ENCODE measurements at regions not wholly inside any gene's neighbourhood (a gene's known extent, or its start where the extent isn't known, plus 50 kb on each side); places are given as distances from the start of the nearest gene placed in this dataset.

- H3K4me1 ChIP-seq, result no peaks in the 10 kb centered on the region
- no peak for DNase-seq
Observed at GRCh38 chr19:29297381-29297780, 84.4 kb upstream of the UQCRFS1 start.

DNA sequence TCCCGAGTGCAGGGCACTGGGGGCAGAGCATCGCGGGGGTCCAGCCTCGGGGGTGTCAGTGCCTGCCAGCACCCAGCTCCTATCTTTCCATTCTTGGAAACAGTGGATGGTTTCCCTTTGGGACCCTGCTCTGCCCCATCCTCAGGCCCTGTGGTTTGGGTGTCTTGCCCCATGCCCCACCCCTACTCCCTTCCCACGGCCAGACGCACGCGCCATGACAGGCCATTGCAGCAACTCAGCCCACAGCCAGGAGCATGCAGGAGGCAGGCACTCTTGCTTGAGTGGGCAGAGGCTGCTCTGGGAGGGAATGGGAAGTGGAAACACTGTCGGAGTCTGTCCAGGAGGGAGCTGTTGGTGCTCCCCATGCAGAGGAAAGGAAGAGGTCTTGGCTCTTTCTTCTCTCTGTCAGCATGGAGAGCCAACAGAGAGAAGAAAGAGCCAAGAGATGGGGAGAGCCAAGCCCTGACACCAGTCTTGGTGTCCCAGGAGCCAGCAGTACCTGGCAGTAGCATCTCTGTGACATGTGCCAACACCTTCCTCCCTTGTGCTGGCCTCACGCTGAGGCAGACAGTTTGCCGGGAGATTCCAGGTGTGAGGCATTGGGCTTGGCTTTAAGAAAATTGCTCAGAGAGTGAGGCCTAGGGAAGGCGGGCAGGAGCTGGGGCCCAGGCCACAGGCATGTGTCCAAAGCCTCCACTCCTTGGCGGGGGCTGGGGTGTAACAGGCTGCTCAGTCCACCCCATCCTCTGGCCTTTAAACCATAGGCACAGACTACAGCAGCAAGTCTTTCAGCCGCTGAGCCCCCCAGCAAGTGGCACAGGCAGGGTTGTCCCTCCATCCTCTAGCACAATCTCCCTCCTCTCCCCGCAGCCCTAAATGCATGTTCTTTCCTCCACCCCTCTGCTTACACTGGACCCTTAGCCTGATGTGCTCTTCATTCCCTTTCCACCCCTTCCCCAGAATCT is 86.7 kb upstream of the UQCRFS1 start:
- TF ChIP-seq, protein P1, sequence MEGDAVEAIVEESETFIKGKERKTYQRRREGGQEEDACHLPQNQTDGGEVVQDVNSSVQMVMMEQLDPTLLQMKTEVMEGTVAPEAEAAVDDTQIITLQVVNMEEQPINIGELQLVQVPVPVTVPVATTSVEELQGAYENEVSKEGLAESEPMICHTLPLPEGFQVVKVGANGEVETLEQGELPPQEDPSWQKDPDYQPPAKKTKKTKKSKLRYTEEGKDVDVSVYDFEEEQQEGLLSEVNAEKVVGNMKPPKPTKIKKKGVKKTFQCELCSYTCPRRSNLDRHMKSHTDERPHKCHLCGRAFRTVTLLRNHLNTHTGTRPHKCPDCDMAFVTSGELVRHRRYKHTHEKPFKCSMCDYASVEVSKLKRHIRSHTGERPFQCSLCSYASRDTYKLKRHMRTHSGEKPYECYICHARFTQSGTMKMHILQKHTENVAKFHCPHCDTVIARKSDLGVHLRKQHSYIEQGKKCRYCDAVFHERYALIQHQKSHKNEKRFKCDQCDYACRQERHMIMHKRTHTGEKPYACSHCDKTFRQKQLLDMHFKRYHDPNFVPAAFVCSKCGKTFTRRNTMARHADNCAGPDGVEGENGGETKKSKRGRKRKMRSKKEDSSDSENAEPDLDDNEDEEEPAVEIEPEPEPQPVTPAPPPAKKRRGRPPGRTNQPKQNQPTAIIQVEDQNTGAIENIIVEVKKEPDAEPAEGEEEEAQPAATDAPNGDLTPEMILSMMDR (IDR thresholded peaks at IDR 0.05), result no peak
- no peak for TF ChIP-seq POLR2A (IDR thresholded peaks at IDR 0.05)
- Histone ChIP-seq H3K36me3 (no peaks in the 10 kb centered on the region), H3K27me3 (no peaks in the 10 kb centered on the region), H3K27ac (no peak overlapping the region), H3K4me1 (no peaks in the 10 kb centered on the region), H3K4me3 (no peak overlapping the region), H3K9me3 (no peaks in the 10 kb centered on the region)
- no peak for DNase-seq

More at GRCh38 chr19:29297381-29297780, 84.4 kb upstream of the UQCRFS1 start:
- Histone ChIP-seq H3K27me3 (no peaks in the 10 kb centered on the region), H3K4me3 (no peak overlapping the region), H3K9me3 (no peaks in the 10 kb centered on the region), H3K36me3 (no peaks in the 10 kb centered on the region), H3K27ac (no peak overlapping the region)
- TF ChIP-seq, protein P1 (IDR thresholded peaks at IDR 0.05), result no peak
- TF ChIP-seq POLR2A (IDR thresholded peaks at IDR 0.05), result no peak

DNA sequence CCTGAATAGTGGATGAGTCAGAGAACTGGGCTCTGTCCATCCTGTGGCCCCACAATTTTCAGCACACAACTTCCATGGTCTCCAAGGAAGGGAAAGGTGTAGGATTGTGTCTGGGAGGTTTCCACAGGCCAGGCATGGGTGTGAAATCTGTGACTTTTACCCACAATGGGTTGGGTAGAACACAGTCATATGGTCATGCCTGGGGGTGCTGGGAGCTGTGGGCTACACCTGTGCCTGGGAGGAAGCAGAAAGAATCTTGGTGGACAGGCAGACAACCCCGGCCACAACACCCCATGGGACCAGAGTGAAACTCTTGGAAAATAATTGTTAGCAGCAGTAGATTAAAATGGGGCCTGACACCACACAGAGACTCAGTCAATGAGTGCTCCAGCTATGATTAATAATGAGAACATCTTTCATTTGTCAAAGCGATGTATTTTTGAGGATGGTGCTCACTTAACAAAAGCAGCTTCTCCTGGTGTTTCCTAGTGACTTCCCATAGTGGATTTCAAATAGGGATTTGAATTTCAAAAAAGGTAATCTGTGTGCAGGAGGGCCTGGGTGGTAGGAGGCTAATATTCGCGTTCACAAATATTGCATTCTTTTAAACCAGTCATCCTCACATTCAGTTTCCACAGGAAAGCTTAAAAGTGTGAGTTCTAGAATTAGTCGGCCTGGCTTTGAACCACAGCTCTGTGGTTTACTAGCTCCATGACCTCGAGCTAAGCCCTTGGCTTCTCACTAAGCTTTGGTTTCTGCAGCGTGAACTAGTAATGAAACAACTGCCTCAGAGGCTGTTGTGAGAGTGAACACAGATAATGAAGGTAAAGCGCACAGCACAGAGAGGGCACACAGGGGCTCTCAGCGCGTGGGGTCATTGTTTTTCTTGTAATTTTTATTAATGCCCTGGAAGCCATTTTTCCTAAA is 89.3 kb upstream of the UQCRFS1 start:
- Histone ChIP-seq H3K4me3 (no peak overlapping the region), H3K27ac (no peak overlapping the region), H3K9me3 (no peaks in the 10 kb centered on the region), H3K36me3 (no peaks in the 10 kb centered on the region), H3K4me1 (no peaks in the 10 kb centered on the region), H3K27me3 (no peaks in the 10 kb centered on the region)
- DNase-seq, result no peak
- TF ChIP-seq, protein P1 (IDR thresholded peaks at IDR 0.05), result no peak
- no peak for TF ChIP-seq POLR2A (IDR thresholded peaks at IDR 0.05)

GRCh38 chr19:29303069-29303718 is 90.2 kb upstream of the UQCRFS1 start:
- no peaks in the 10 kb centered on the region for H3K27me3 ChIP-seq
- DNase-seq, result no peak
- no peaks in the 10 kb centered on the region for H3K4me1 ChIP-seq
- no peaks in the 10 kb centered on the region for H3K9me3 ChIP-seq
- H3K27ac ChIP-seq, result no peak overlapping the region
- no peaks in the 10 kb centered on the region for H3K36me3 ChIP-seq
- H3K4me3 ChIP-seq, result no peak overlapping the region
- TF ChIP-seq, protein P1 (IDR thresholded peaks at IDR 0.05), result no peak
- no peak for TF ChIP-seq POLR2A (IDR thresholded peaks at IDR 0.05)

DNA sequence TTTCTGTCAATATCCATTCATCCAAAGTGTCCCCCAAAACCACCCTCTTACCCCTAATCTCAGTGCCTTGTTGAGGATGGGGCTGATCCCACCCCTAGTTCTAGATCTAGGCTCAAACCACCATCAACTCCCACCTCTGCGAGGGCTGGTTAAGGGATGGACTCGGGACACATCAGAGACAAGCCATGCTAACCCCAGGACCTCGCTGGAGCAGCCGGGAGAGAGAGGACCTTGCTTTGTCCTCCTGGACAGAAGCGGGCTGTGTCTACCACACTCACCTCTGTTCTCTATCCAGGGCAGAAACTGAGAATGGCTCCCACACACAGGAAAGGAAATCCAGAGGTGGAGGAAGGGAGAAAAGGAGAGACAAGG is 90.8 kb upstream of the UQCRFS1 start:
- no peak for TF ChIP-seq POLR2A (IDR thresholded peaks at IDR 0.05)
- TF ChIP-seq, protein P1 (IDR thresholded peaks at IDR 0.05), result no peak
- Histone ChIP-seq H3K9me3 (no peaks in the 10 kb centered on the region), H3K27ac (no peak overlapping the region), H3K4me1 (no peaks in the 10 kb centered on the region), H3K27me3 (no peaks in the 10 kb centered on the region), H3K36me3 (no peaks in the 10 kb centered on the region), H3K4me3 (no peak overlapping the region)
- no peak for DNase-seq

Data from Peyer's patch (tissue), 4 donors.